ENCODE measurements at regions not wholly inside any gene's neighbourhood (a gene's known extent, or its start where the extent isn't known, plus 50 kb on each side); places are given as distances from the start of the nearest gene placed in this dataset.
"Not testable (repeated sequence)": the region's sequence is repeated elsewhere in the genome, so short reads cannot be mapped to it uniquely, and the experiment has no call there.

GRCh38 chr6:92408350-92408749 is 1011.0 kb downstream of the EPHA7 start:
- no peak for TF ChIP-seq SUZ12 (IDR thresholded peaks at IDR 0.05; ENCODE audit: extremely low read depth, insufficient read depth, insufficient read length)
- no peak for TF ChIP-seq YY1 (IDR thresholded peaks at IDR 0.05; ENCODE audit: insufficient read depth, insufficient read length)
- TF ChIP-seq ZNF274 (IDR thresholded peaks at IDR 0.05; ENCODE audit: low read depth, low read length): no peak
- no peak overlapping the region for H3K4me3 ChIP-seq (ENCODE audit: insufficient read length, low read depth)
- H3K36me3 ChIP-seq (ENCODE audit: insufficient read depth, insufficient read length, low read length): no peaks in the 10 kb centered on the region
- H3K27me3 ChIP-seq (ENCODE audit: insufficient read depth, insufficient read length): no peaks in the 10 kb centered on the region
- H3K4me1 ChIP-seq (ENCODE audit: insufficient read depth, insufficient read length): no peaks in the 10 kb centered on the region
- H3K9ac ChIP-seq (ENCODE audit: insufficient read length, low read depth): no peak overlapping the region
- no peak for DNase-seq (ENCODE audit: low read depth, low spot score)
- H3K9me3 ChIP-seq (ENCODE audit: insufficient read depth, low read length): no peaks in the 10 kb centered on the region

- no peak for DNase-seq (ENCODE audit: low read depth, low spot score)
- Histone ChIP-seq H3K9me3 (ENCODE audit: insufficient read depth, low read length) (no peaks in the 10 kb centered on the region), H3K36me3 (ENCODE audit: insufficient read depth, insufficient read length, low read length) (no peaks in the 10 kb centered on the region), H3K4me1 (ENCODE audit: insufficient read depth, insufficient read length) (no peaks in the 10 kb centered on the region), H3K4me3 (ENCODE audit: insufficient read length, low read depth) (no peak overlapping the region), H3K9ac (ENCODE audit: insufficient read length, low read depth) (no peak overlapping the region), H3K27me3 (ENCODE audit: insufficient read depth, insufficient read length) (no peaks in the 10 kb centered on the region)
- TF ChIP-seq SUZ12 (IDR thresholded peaks at IDR 0.05; ENCODE audit: extremely low read depth, insufficient read depth, insufficient read length) (no peak), ZNF274 (IDR thresholded peaks at IDR 0.05; ENCODE audit: low read depth, low read length) (no peak), YY1 (IDR thresholded peaks at IDR 0.05; ENCODE audit: insufficient read depth, insufficient read length) (no peak)
These were observed 1015.1 kb downstream of the EPHA7 start for GRCh38 chr6:92404281-92404680.

DNA sequence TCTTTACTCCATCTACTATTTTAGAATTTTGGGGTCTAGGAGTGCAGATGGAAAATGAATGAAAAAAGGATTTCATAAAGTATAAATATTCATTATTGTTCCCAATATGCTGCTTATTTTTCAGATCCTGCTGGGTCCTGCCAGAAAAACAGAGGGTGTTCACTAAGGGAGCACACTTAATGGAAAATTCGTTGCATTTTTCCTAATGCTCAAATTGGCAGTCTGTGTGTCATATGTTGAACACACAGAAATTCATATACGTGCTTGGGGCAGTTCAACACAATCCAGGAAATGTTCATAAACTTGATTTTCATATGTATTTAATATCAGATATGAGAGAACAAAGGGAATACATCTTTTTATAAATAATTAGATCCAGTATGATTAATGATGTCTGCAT is 1019.4 kb downstream of the EPHA7 start:
- TF ChIP-seq ZNF274 (IDR thresholded peaks at IDR 0.05; ENCODE audit: low read depth, low read length) (no peak), SUZ12 (IDR thresholded peaks at IDR 0.05; ENCODE audit: extremely low read depth, insufficient read depth, insufficient read length) (no peak), YY1 (IDR thresholded peaks at IDR 0.05; ENCODE audit: insufficient read depth, insufficient read length) (no peak)
- H3K9me3 ChIP-seq (ENCODE audit: insufficient read depth, low read length): no peaks in the 10 kb centered on the region

DNA sequence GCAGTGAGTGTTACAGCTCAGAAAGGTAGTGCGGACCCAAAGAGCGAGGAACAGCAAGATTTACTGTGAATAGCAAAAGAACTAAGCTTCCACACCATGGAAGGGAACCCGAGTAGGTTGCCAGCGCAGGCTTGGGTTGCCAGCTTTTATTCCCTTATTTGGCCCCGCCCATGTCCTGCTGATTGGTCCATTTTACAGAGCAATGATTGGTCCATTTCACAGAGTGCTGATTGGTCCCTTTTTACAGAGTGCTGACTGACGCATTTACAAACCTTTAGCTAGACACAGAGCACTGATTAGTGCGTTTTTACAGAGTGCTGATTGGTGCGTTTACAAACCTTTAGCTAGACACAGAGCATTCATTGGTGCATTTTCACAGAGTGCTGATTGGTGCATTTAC is 1030.7 kb downstream of the EPHA7 start:
- H3K4me3 ChIP-seq (ENCODE audit: insufficient read length, low read depth); H3K4me1 ChIP-seq (ENCODE audit: insufficient read depth, insufficient read length); H3K27me3 ChIP-seq (ENCODE audit: insufficient read depth, insufficient read length); DNase-seq (ENCODE audit: low read depth, low spot score); H3K36me3 ChIP-seq (ENCODE audit: insufficient read depth, insufficient read length, low read length); H3K9me3 ChIP-seq (ENCODE audit: insufficient read depth, low read length); H3K9ac ChIP-seq (ENCODE audit: insufficient read length, low read depth): not testable (repeated sequence)

More for the DNA sequence above, 1019.4 kb downstream of the EPHA7 start:
- no peak overlapping the region for H3K9ac ChIP-seq (ENCODE audit: insufficient read length, low read depth)
- no peaks in the 10 kb centered on the region for H3K27me3 ChIP-seq (ENCODE audit: insufficient read depth, insufficient read length)
- DNase-seq (ENCODE audit: low read depth, low spot score): no peak
- no peak overlapping the region for H3K4me3 ChIP-seq (ENCODE audit: insufficient read length, low read depth)
- H3K4me1 ChIP-seq (ENCODE audit: insufficient read depth, insufficient read length): no peaks in the 10 kb centered on the region
- H3K36me3 ChIP-seq (ENCODE audit: insufficient read depth, insufficient read length, low read length): no peaks in the 10 kb centered on the region

- H3K9ac ChIP-seq (ENCODE audit: insufficient read length, low read depth): no peak overlapping the region
- DNase-seq (ENCODE audit: low read depth, low spot score): no peak
- H3K9me3 ChIP-seq (ENCODE audit: insufficient read depth, low read length): no peaks in the 10 kb centered on the region
- H3K27me3 ChIP-seq (ENCODE audit: insufficient read depth, insufficient read length): no peaks in the 10 kb centered on the region
- H3K4me1 ChIP-seq (ENCODE audit: insufficient read depth, insufficient read length): no peaks in the 10 kb centered on the region
- no peak overlapping the region for H3K4me3 ChIP-seq (ENCODE audit: insufficient read length, low read depth)
- no peaks in the 10 kb centered on the region for H3K36me3 ChIP-seq (ENCODE audit: insufficient read depth, insufficient read length, low read length)
- TF ChIP-seq SUZ12 (IDR thresholded peaks at IDR 0.05; ENCODE audit: extremely low read depth, insufficient read depth, insufficient read length): no peak
- TF ChIP-seq ZNF274 (IDR thresholded peaks at IDR 0.05; ENCODE audit: low read depth, low read length): no peak
- TF ChIP-seq YY1 (IDR thresholded peaks at IDR 0.05; ENCODE audit: insufficient read depth, insufficient read length): no peak
These were observed 1038.4 kb downstream of the EPHA7 start for GRCh38 chr6:92380803-92381601.

DNA sequence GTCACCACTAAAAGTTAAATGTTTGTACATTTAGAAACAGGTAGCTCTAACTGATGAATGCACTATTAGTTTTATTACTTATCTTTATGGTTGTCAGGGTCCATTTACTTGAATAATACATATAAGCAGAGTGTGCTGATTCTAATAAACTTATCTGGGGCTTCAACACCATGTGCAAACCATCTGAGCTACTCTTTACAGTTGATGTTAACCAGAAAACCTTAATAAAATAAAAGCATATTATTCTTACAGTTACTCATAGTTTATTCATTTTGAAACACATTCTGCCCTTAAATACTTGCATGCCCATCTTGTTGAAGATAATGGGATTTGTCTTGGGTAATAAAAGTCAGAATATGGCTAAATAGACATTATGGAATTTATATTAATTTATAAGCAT is 1042.2 kb downstream of the EPHA7 start:
- H3K9me3 ChIP-seq (ENCODE audit: insufficient read depth, low read length): no peaks in the 10 kb centered on the region
- no peaks in the 10 kb centered on the region for H3K4me1 ChIP-seq (ENCODE audit: insufficient read depth, insufficient read length)
- no peak for DNase-seq (ENCODE audit: low read depth, low spot score)
- TF ChIP-seq YY1 (IDR thresholded peaks at IDR 0.05; ENCODE audit: insufficient read depth, insufficient read length) (no peak), ZNF274 (IDR thresholded peaks at IDR 0.05; ENCODE audit: low read depth, low read length) (no peak), SUZ12 (IDR thresholded peaks at IDR 0.05; ENCODE audit: extremely low read depth, insufficient read depth, insufficient read length) (no peak)
- no peak overlapping the region for H3K9ac ChIP-seq (ENCODE audit: insufficient read length, low read depth)
- H3K4me3 ChIP-seq (ENCODE audit: insufficient read length, low read depth): no peak overlapping the region
- H3K36me3 ChIP-seq (ENCODE audit: insufficient read depth, insufficient read length, low read length): no peaks in the 10 kb centered on the region
- H3K27me3 ChIP-seq (ENCODE audit: insufficient read depth, insufficient read length): no peaks in the 10 kb centered on the region

- H3K4me1 ChIP-seq (ENCODE audit: insufficient read depth, insufficient read length): no peaks in the 10 kb centered on the region
- H3K27me3 ChIP-seq (ENCODE audit: insufficient read depth, insufficient read length): no peaks in the 10 kb centered on the region
- H3K9me3 ChIP-seq (ENCODE audit: insufficient read depth, low read length): no peaks in the 10 kb centered on the region
- DNase-seq (ENCODE audit: low read depth, low spot score): no peak
- no peak overlapping the region for H3K4me3 ChIP-seq (ENCODE audit: insufficient read length, low read depth)
- H3K9ac ChIP-seq (ENCODE audit: insufficient read length, low read depth): no peak overlapping the region
- H3K36me3 ChIP-seq (ENCODE audit: insufficient read depth, insufficient read length, low read length): no peaks in the 10 kb centered on the region
- TF ChIP-seq ZNF274 (IDR thresholded peaks at IDR 0.05; ENCODE audit: low read depth, low read length) (no peak), YY1 (IDR thresholded peaks at IDR 0.05; ENCODE audit: insufficient read depth, insufficient read length) (no peak), SUZ12 (IDR thresholded peaks at IDR 0.05; ENCODE audit: extremely low read depth, insufficient read depth, insufficient read length) (no peak)
These were observed 1042.7 kb downstream of the EPHA7 start for GRCh38 chr6:92376691-92377090.
